Keratinocyte (primary cell): ENCODE measurements at regions not wholly inside any gene's neighbourhood (a gene's known extent, or its start where the extent isn't known, plus 50 kb on each side); places are given as distances from the start of the nearest gene placed in this dataset.

ENCODE experiments used
- DNase-seq: peaks from one replicate; pipeline ENCODE4 v3.0.0-alpha.2; 2011; ENCODE audit warnings: low read depth, missing footprints, low spot score
- FAIRE-seq: peaks from 2 replicates; lab custom pipeline; 2011; peaks lifted over from hg19 to GRCh38; lab: Jason Lieb, UNC
- H2AFZ ChIP-seq: 2 replicates; pipeline ENCODE4 v1.6.0; 2012; ENCODE audit warnings: low read length, control low read depth, inconsistent platforms; ENCODE audit not compliant: control insufficient read depth
- H3K27ac ChIP-seq: 2 replicates; pipeline ENCODE4 v1.5.1; 2011; ENCODE audit warnings: low read length; ENCODE audit not compliant: control insufficient read depth, insufficient read depth
- H3K27me3 ChIP-seq: 3 replicates; pipeline ENCODE4 v1.6.0; 2011; ENCODE audit warnings: low read length; ENCODE audit not compliant: control insufficient read depth, insufficient read depth; ENCODE audit errors: extremely low read depth
- H3K36me3 ChIP-seq, 2 experiments: 2 replicates in 1 of 2; 3 replicates in 1 of 2; pipeline ENCODE4 v1.5.1; 2011; ENCODE audit warnings: low read length in 2 of 2, mild to moderate bottlenecking in 1 of 2; ENCODE audit not compliant: control insufficient read depth in 2 of 2, insufficient read depth in 2 of 2; ENCODE audit errors: extremely low read depth in 1 of 2
- H3K4me1 ChIP-seq: 3 replicates; pipeline ENCODE4 v1.5.1; 2011; ENCODE audit warnings: low read length; ENCODE audit not compliant: control insufficient read depth, insufficient read depth; ENCODE audit errors: extremely low read depth
- H3K4me2 ChIP-seq: 3 replicates; pipeline ENCODE4 v1.6.0; 2011; ENCODE audit warnings: low read depth, low read length; ENCODE audit not compliant: control insufficient read depth, insufficient read depth; ENCODE audit errors: extremely low read depth
- H3K4me3 ChIP-seq, 3 experiments: fragments of 200-600 bp in 1 of 3; sonication (generic) in 1 of 3; 2 replicates in 2 of 3; 3 replicates in 1 of 3; pipeline ENCODE4 v1.5.1; 2011 to 2016; ENCODE audit warnings: low read length in 3 of 3, mild to moderate bottlenecking in 3 of 3, control low read depth in 2 of 3, inconsistent platforms in 1 of 3, low read depth in 1 of 3, mixed read lengths in 1 of 3, mixed run types in 1 of 3, moderate library complexity in 1 of 3; ENCODE audit not compliant: control insufficient read depth in 2 of 3, insufficient read depth in 2 of 3; ENCODE audit errors: extremely low read depth in 1 of 3
- H3K79me2 ChIP-seq: 2 replicates; pipeline ENCODE4 v1.6.0; 2012; ENCODE audit warnings: low read length; ENCODE audit not compliant: control insufficient read depth, insufficient read depth
- H3K9ac ChIP-seq: 3 replicates; pipeline ENCODE4 v1.6.0; 2011; ENCODE audit warnings: low read length; ENCODE audit not compliant: control insufficient read depth, insufficient read depth; ENCODE audit errors: extremely low read depth
- H3K9me1 ChIP-seq: 3 replicates; pipeline ENCODE4 v1.6.0; 2011; ENCODE audit warnings: low read length; ENCODE audit not compliant: control insufficient read depth, insufficient read depth; ENCODE audit errors: extremely low read depth
- H3K9me3 ChIP-seq: 2 replicates; pipeline ENCODE4 v1.5.1; 2012; ENCODE audit warnings: low read depth, low read length; ENCODE audit not compliant: control insufficient read depth
- H4K20me1 ChIP-seq: 3 replicates; pipeline ENCODE4 v1.6.0; 2011; ENCODE audit warnings: low read length; ENCODE audit not compliant: control insufficient read depth, insufficient read depth; ENCODE audit errors: extremely low read depth
- EZH2 ChIP-seq: IDR thresholded peaks from one replicate; pipeline ENCODE4 v1.6.1; 2012; ENCODE audit warnings: inconsistent platforms, mild to moderate bottlenecking, low read length, moderate library complexity
- dilution Hi-C: fragments of 300-500 bp; cut with MboI; formaldehyde crosslinking; loops from one replicate; pipeline ENCODE4 v1.7.0; 2020; ENCODE audit warnings: low sequenced_read_pairs; ENCODE audit not compliant: extremely low pct_ligation_motif_present
- TF ChIP-seq, protein P1 (sequence below), 3 experiments: IDR thresholded peaks in 1 of 3; conservative IDR thresholded peaks in 1 of 3; optimal IDR thresholded peaks in 1 of 3; 2 replicates in 2 of 3; 3 replicates in 1 of 3; pipeline versions ENCODE3 to v1.5.1; 2011; ENCODE audit warnings: low read length in 3 of 3, mild to moderate bottlenecking in 3 of 3, moderate library complexity in 2 of 3, control low read depth in 1 of 3, inconsistent platforms in 1 of 3; ENCODE audit not compliant: insufficient read depth in 2 of 3; ENCODE audit errors: extremely low read depth in 1 of 3

GRCh38 chr7:98737176-98737575 lies 120.1 kb downstream of the NPTX2 start:
- Histone ChIP-seq H3K4me3 (no peak overlapping the region), H3K27me3 (no peaks in the 10 kb centered on the region), H3K4me1 (no peaks in the 10 kb centered on the region), H3K9me3 (peaks cover 3% of the 10 kb centered on the region), H3K9ac (no peak overlapping the region), H3K4me2 (no peak overlapping the region), H3K36me3 (no peaks in the 10 kb centered on the region), H3K27ac (no peak overlapping the region), H4K20me1 (no peaks in the 10 kb centered on the region), H3K79me2 (no peaks in the 10 kb centered on the region), H3K9me1 (no peaks in the 10 kb centered on the region), H2AFZ (no peak overlapping the region)
- dilution Hi-C loops, result no loop called here
- FAIRE-seq (no peak), DNase-seq (no peak)
- TF ChIP-seq, protein P1, sequence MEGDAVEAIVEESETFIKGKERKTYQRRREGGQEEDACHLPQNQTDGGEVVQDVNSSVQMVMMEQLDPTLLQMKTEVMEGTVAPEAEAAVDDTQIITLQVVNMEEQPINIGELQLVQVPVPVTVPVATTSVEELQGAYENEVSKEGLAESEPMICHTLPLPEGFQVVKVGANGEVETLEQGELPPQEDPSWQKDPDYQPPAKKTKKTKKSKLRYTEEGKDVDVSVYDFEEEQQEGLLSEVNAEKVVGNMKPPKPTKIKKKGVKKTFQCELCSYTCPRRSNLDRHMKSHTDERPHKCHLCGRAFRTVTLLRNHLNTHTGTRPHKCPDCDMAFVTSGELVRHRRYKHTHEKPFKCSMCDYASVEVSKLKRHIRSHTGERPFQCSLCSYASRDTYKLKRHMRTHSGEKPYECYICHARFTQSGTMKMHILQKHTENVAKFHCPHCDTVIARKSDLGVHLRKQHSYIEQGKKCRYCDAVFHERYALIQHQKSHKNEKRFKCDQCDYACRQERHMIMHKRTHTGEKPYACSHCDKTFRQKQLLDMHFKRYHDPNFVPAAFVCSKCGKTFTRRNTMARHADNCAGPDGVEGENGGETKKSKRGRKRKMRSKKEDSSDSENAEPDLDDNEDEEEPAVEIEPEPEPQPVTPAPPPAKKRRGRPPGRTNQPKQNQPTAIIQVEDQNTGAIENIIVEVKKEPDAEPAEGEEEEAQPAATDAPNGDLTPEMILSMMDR (optimal IDR thresholded peaks at IDR 0.05 in 1 of 3, IDR thresholded peaks at IDR 0.05 in 1 of 3, conservative IDR thresholded peaks at IDR 0.05 in 1 of 3; ENCODE audit: extremely low read depth in 1 of 3, insufficient read depth in 2 of 3, low read length in 3 of 3), result no peak
- no peak for TF ChIP-seq EZH2

DNA sequence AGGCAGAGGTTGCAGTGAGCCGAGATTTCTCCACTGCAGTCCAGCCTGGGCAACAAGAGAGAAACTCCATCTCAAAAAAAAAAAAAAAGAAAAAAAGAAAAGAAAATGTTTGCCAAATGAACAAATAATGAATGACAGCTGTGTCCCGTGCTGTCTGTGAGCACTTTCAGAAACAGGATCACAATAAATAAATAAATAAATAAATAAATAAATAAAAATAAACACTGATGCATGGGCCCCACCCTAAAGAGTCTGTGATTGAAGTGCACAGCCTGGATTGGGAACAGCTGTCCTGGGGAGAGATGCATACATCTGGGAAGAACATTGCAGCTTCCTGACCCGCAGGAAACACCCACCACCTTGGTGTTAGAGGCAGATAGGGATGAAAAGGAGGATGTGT lies 123.6 kb downstream of the NPTX2 start:
- Histone ChIP-seq H3K36me3 (no peaks in the 10 kb centered on the region), H3K79me2 (no peaks in the 10 kb centered on the region), H3K4me3 (no peak overlapping the region), H4K20me1 (no peaks in the 10 kb centered on the region), H3K4me1 (no peaks in the 10 kb centered on the region), H3K9me1 (no peaks in the 10 kb centered on the region), H3K9me3 (peaks cover 1% of the 10 kb centered on the region), H3K4me2 (no peak overlapping the region), H3K27me3 (no peaks in the 10 kb centered on the region), H2AFZ (no peak overlapping the region), H3K9ac (no peak overlapping the region), H3K27ac (no peak overlapping the region)
- FAIRE-seq (no peak), DNase-seq (no peak)
- dilution Hi-C loops, result no loop called here
- TF ChIP-seq EZH2, result no peak
- TF ChIP-seq, protein P1 (optimal IDR thresholded peaks at IDR 0.05 in 1 of 3, IDR thresholded peaks at IDR 0.05 in 1 of 3, conservative IDR thresholded peaks at IDR 0.05 in 1 of 3; ENCODE audit: extremely low read depth in 1 of 3, insufficient read depth in 2 of 3, low read length in 3 of 3), result no peak
